ENCODE measurements at regions not wholly inside any gene's neighbourhood (a gene's known extent, or its start where the extent isn't known, plus 50 kb on each side); places are given as distances from the start of the nearest gene placed in this dataset.

DNA sequence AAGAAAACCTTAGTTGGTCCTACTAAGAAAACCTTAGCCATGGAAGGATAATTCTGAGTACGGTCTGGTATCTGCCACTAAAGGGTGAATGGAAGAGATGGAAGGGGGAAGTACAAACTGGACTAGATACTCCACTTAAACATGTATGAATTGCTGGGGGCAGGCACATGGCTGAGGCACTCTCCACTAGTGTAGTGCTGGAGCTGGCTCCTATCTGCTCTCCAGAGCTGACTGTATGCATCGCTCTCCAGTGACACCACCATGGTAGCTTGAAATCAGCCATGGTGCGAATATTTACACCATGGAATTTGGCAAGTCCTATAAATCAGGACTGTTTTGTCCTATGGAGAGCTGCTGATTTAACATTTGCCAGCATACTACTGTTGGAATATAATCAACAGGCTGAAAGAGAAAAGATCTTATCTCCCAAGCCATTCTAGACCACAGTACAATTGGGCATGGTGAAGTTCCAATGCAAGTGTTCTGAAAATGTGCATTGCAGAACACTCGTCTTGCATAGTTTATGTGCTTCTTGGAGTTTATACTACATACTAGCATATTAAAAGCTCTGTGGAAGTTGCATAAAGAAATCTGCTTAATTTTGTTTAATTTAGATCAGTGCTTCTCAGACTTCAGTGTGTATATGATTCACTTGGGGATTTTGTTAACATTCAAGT lies 277.4 kb downstream of the TDRD15 start:
- no peak for TF ChIP-seq JUN (CRISPR knock-in tag; IDR thresholded peaks at IDR 0.05)
- TF ChIP-seq SMAD3 (CRISPR knock-in tag; IDR thresholded peaks at IDR 0.05; ENCODE audit: borderline replicate concordance), result no peak
- TF ChIP-seq, protein P1, sequence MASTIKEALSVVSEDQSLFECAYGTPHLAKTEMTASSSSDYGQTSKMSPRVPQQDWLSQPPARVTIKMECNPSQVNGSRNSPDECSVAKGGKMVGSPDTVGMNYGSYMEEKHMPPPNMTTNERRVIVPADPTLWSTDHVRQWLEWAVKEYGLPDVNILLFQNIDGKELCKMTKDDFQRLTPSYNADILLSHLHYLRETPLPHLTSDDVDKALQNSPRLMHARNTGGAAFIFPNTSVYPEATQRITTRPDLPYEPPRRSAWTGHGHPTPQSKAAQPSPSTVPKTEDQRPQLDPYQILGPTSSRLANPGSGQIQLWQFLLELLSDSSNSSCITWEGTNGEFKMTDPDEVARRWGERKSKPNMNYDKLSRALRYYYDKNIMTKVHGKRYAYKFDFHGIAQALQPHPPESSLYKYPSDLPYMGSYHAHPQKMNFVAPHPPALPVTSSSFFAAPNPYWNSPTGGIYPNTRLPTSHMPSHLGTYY (CRISPR knock-in tag; IDR thresholded peaks at IDR 0.05), result no peak
- TF ChIP-seq, protein P2, sequence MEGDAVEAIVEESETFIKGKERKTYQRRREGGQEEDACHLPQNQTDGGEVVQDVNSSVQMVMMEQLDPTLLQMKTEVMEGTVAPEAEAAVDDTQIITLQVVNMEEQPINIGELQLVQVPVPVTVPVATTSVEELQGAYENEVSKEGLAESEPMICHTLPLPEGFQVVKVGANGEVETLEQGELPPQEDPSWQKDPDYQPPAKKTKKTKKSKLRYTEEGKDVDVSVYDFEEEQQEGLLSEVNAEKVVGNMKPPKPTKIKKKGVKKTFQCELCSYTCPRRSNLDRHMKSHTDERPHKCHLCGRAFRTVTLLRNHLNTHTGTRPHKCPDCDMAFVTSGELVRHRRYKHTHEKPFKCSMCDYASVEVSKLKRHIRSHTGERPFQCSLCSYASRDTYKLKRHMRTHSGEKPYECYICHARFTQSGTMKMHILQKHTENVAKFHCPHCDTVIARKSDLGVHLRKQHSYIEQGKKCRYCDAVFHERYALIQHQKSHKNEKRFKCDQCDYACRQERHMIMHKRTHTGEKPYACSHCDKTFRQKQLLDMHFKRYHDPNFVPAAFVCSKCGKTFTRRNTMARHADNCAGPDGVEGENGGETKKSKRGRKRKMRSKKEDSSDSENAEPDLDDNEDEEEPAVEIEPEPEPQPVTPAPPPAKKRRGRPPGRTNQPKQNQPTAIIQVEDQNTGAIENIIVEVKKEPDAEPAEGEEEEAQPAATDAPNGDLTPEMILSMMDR (IDR thresholded peaks at IDR 0.05), result no peak
- no peak for TF ChIP-seq SMAD4 (CRISPR knock-in tag; IDR thresholded peaks at IDR 0.05)
- no peak for TF ChIP-seq TCF7 (CRISPR knock-in tag; IDR thresholded peaks at IDR 0.05; ENCODE audit: low read depth)
- TF ChIP-seq, protein P3, sequence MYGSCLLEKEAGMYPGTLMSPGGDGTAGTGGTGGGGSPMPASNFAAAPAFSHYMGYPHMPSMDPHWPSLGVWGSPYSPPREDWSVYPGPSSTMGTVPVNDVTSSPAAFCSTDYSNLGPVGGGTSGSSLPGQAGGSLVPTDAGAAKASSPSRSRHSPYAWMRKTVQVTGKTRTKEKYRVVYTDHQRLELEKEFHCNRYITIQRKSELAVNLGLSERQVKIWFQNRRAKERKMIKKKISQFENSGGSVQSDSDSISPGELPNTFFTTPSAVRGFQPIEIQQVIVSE (CRISPR knock-in tag; IDR thresholded peaks at IDR 0.05; ENCODE audit: borderline replicate concordance), result no peak
- no peak for TF ChIP-seq NFYB (CRISPR knock-in tag; conservative IDR thresholded peaks at IDR 0.05; ENCODE audit: low read depth)
- no peak for TF ChIP-seq FOXK1 (CRISPR knock-in tag; IDR thresholded peaks at IDR 0.05)
- no peak for TF ChIP-seq PRRX2 (CRISPR knock-in tag; IDR thresholded peaks at IDR 0.05)
- ChIA-PET CTCF (no interaction called here), POLR2A (no interaction called here)
- H3K4me3 Mint-ChIP-seq, result no peak overlapping the region
- H3K4me1 Mint-ChIP-seq, result peaks cover 4% of the 10 kb centered on the region; the same call in 1 of the 2 replicates
- DNase-seq (ENCODE audit: low spot score) (no peak), ATAC-seq (no peak)
- H3K27me3 Mint-ChIP-seq (ENCODE audit: low read depth), result no peaks in the 10 kb centered on the region
- 0 out of 2 replicates have a peak, but pooled peaks cover 4% of the 10 kb centered on the region for H3K9me3 Mint-ChIP-seq
- H3K27ac Mint-ChIP-seq, result no peak overlapping the region
- H3K36me3 Mint-ChIP-seq, result no peaks in the 10 kb centered on the region

DNA sequence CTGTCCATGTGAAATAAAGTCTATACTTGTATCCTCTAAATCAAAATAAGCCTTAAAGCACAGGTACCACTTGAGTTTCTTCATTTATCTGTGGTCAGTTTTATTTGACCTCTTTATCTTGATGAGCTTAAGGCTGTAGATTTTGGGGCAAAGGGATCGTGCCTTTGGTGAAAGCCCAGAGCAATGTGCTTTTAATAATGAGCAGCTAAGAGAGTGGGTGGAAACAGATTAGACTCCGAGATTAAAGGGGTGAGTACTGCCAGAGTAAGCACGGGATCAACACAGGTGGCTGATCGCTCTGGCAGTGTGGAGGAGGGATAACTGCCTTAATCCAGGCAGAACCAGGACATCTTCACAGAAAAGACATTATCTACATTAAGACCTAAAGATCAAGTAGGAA lies 280.4 kb downstream of the TDRD15 start:
- no peak overlapping the region for H3K4me3 Mint-ChIP-seq
- no peak for DNase-seq (ENCODE audit: low spot score)
- ChIA-PET CTCF (interaction anchor here (2.1 kb wide), 1 partner anchor 18 kb away, joined by 8 read pairs; no protein-coding TSS in a partner anchor), POLR2A (no interaction called here)
- no peaks in the 10 kb centered on the region for H3K27me3 Mint-ChIP-seq (ENCODE audit: low read depth)
- no peaks in the 10 kb centered on the region for H3K36me3 Mint-ChIP-seq
- peaks cover 4% of the 10 kb centered on the region; the same call in 1 of the 2 replicates for H3K4me1 Mint-ChIP-seq
- no peak for ATAC-seq
- no peak overlapping the region for H3K27ac Mint-ChIP-seq
- H3K9me3 Mint-ChIP-seq, result 0 out of 2 replicates have a peak, but pooled peaks cover 4% of the 10 kb centered on the region
- TF ChIP-seq GABPB1 (CRISPR knock-in tag; IDR thresholded peaks at IDR 0.05) (no peak), ZNF263 (CRISPR knock-in tag; IDR thresholded peaks at IDR 0.05; ENCODE audit: low read depth) (no peak), EMX1 (CRISPR knock-in tag; IDR thresholded peaks at IDR 0.05) (no peak), TEAD4 (CRISPR knock-in tag; IDR thresholded peaks at IDR 0.05) (no peak), MXD4 (CRISPR knock-in tag; IDR thresholded peaks at IDR 0.05; ENCODE audit: borderline replicate concordance) (no peak), CREB1 (CRISPR knock-in tag; IDR thresholded peaks at IDR 0.05) (no peak)
- TF ChIP-seq, protein P3 (CRISPR knock-in tag; IDR thresholded peaks at IDR 0.05; ENCODE audit: borderline replicate concordance), result no peak
- TF ChIP-seq, protein P4, sequence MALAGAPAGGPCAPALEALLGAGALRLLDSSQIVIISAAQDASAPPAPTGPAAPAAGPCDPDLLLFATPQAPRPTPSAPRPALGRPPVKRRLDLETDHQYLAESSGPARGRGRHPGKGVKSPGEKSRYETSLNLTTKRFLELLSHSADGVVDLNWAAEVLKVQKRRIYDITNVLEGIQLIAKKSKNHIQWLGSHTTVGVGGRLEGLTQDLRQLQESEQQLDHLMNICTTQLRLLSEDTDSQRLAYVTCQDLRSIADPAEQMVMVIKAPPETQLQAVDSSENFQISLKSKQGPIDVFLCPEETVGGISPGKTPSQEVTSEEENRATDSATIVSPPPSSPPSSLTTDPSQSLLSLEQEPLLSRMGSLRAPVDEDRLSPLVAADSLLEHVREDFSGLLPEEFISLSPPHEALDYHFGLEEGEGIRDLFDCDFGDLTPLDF (CRISPR knock-in tag; IDR thresholded peaks at IDR 0.05), result no peak
- TF ChIP-seq, protein P5, sequence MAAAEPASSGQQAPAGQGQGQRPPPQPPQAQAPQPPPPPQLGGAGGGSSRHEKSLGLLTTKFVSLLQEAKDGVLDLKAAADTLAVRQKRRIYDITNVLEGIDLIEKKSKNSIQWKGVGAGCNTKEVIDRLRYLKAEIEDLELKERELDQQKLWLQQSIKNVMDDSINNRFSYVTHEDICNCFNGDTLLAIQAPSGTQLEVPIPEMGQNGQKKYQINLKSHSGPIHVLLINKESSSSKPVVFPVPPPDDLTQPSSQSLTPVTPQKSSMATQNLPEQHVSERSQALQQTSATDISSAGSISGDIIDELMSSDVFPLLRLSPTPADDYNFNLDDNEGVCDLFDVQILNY (CRISPR knock-in tag; IDR thresholded peaks at IDR 0.05), result no peak
- TF ChIP-seq, protein P6, sequence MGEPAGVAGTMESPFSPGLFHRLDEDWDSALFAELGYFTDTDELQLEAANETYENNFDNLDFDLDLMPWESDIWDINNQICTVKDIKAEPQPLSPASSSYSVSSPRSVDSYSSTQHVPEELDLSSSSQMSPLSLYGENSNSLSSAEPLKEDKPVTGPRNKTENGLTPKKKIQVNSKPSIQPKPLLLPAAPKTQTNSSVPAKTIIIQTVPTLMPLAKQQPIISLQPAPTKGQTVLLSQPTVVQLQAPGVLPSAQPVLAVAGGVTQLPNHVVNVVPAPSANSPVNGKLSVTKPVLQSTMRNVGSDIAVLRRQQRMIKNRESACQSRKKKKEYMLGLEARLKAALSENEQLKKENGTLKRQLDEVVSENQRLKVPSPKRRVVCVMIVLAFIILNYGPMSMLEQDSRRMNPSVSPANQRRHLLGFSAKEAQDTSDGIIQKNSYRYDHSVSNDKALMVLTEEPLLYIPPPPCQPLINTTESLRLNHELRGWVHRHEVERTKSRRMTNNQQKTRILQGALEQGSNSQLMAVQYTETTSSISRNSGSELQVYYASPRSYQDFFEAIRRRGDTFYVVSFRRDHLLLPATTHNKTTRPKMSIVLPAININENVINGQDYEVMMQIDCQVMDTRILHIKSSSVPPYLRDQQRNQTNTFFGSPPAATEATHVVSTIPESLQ (CRISPR knock-in tag; IDR thresholded peaks at IDR 0.05), result no peak
- TF ChIP-seq, protein P7, sequence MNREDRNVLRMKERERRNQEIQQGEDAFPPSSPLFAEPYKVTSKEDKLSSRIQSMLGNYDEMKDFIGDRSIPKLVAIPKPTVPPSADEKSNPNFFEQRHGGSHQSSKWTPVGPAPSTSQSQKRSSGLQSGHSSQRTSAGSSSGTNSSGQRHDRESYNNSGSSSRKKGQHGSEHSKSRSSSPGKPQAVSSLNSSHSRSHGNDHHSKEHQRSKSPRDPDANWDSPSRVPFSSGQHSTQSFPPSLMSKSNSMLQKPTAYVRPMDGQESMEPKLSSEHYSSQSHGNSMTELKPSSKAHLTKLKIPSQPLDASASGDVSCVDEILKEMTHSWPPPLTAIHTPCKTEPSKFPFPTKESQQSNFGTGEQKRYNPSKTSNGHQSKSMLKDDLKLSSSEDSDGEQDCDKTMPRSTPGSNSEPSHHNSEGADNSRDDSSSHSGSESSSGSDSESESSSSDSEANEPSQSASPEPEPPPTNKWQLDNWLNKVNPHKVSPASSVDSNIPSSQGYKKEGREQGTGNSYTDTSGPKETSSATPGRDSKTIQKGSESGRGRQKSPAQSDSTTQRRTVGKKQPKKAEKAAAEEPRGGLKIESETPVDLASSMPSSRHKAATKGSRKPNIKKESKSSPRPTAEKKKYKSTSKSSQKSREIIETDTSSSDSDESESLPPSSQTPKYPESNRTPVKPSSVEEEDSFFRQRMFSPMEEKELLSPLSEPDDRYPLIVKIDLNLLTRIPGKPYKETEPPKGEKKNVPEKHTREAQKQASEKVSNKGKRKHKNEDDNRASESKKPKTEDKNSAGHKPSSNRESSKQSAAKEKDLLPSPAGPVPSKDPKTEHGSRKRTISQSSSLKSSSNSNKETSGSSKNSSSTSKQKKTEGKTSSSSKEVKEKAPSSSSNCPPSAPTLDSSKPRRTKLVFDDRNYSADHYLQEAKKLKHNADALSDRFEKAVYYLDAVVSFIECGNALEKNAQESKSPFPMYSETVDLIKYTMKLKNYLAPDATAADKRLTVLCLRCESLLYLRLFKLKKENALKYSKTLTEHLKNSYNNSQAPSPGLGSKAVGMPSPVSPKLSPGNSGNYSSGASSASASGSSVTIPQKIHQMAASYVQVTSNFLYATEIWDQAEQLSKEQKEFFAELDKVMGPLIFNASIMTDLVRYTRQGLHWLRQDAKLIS (CRISPR knock-in tag; IDR thresholded peaks at IDR 0.05; ENCODE audit: borderline replicate concordance), result no peak

Measured in WTC11 (cell line).